Astrocyte (in vitro differentiated cells and primary cell): ENCODE measurements at regions not wholly inside any gene's neighbourhood (a gene's known extent, or its start where the extent isn't known, plus 50 kb on each side); places are given as distances from the start of the nearest gene placed in this dataset.

ENCODE experiments used
- EZH2 ChIP-seq: IDR thresholded peaks from 2 replicates; pipeline ENCODE4 v1.6.1; 2012; ENCODE audit warnings: mild to moderate bottlenecking, low read length, inconsistent platforms; ENCODE audit not compliant: insufficient read depth
- TF ChIP-seq, protein P1 (sequence below): IDR thresholded peaks from 2 replicates; pipeline ENCODE4 v1.5.1; 2011; ENCODE audit warnings: low read depth, mild to moderate bottlenecking, inconsistent platforms, low read length, moderate library complexity; ENCODE audit not compliant: insufficient read depth

DNA sequence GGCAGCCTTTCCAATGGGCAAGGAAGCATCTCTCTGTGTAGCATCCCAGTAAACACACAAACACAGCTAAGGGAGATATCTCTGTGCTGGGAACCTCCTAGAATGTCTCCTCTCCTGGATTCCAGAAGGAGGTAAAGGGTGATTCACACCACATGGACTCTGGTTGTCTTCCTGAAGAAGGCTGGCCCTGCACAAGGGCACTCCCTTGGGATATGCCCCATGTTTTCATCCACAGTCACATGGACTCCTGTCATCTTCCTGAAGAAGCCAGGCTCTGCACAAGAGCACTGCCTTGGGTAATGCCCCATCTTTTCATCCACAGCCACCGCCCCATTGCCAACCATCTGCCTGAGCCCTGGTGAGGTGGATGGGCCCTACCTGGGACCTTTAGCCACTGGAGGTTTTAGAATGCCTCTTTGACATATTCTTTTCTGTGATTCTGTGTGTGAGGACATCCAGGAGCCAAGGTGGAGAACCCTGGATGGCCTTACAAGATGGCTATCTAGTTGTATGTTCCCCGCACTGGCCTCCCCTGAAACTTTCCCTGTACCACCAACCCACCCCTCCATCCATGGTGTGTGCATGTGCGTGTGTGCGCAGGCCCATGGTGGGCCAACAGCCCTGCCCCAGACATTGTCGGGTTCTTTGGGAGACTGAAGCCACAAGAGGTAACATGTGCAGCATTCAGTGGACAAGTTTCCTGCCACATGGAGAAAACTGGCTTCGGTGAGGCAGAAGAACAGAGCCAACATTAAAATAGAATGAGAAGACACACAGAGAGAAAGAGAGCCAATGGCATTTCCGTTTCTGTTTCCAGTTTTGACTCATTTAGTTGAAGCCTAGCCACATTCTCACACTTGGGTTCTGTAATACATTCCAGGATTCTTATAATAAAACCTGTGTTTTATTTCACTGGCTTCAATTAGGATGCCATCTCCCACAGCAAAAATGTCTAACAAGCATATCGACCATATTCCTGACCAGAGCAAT lies 110.2 kb upstream of the CST7 start:
- no peak for TF ChIP-seq EZH2
- TF ChIP-seq, protein P1, sequence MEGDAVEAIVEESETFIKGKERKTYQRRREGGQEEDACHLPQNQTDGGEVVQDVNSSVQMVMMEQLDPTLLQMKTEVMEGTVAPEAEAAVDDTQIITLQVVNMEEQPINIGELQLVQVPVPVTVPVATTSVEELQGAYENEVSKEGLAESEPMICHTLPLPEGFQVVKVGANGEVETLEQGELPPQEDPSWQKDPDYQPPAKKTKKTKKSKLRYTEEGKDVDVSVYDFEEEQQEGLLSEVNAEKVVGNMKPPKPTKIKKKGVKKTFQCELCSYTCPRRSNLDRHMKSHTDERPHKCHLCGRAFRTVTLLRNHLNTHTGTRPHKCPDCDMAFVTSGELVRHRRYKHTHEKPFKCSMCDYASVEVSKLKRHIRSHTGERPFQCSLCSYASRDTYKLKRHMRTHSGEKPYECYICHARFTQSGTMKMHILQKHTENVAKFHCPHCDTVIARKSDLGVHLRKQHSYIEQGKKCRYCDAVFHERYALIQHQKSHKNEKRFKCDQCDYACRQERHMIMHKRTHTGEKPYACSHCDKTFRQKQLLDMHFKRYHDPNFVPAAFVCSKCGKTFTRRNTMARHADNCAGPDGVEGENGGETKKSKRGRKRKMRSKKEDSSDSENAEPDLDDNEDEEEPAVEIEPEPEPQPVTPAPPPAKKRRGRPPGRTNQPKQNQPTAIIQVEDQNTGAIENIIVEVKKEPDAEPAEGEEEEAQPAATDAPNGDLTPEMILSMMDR, result no peak
